Lower leg skin (tissue), 3 donors: ENCODE measurements at regions not wholly inside any gene's neighbourhood (a gene's known extent, or its start where the extent isn't known, plus 50 kb on each side); places are given as distances from the start of the nearest gene placed in this dataset.

Experiments
- POLR2A ChIP-seq, 2 donors: fragments of 450-650 bp; IDR thresholded peaks; one replicate each; pipeline ENCODE4 v1.6.1; 2016 to 2017; ENCODE audit warnings: antibody characterized with exemption in 2 of 2, mild to moderate bottlenecking in 1 of 2, moderate library complexity in 1 of 2
- TF ChIP-seq, protein P1 (sequence below), 3 donors: fragments of 450-650 bp; IDR thresholded peaks; one replicate each; pipeline ENCODE4 v1.5.1; 2016; ENCODE audit warnings: antibody characterized with exemption in 3 of 3, mild to moderate bottlenecking in 3 of 3, moderate library complexity in 2 of 3

DNA sequence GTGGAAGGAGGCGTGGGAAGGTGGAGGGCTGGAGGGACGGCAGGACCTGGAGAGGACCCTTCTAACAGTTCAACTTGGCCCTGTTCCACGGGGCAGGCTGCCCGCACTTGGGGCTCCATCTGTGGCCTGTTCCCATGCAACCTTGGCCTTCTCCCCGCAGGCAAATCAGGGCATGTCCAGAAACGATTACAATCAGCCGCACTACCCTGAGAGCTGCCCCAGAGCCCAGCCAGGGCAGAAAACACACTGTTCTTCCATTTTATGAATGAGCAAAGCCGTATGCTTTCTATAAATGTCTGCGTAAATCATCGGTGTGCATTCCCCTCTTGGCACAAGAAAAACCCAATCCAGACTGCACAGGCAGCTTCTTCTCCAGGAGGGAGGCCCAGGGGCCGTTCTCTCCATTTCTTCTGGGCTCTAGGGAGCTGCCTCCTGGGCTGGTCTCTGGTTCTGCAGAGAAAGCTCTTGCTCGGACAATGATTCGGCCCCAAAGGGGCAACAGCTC lies 228.7 kb downstream of the SOX9 start:
- no peak for TF ChIP-seq POLR2A (IDR thresholded peaks at IDR 0.05)
- TF ChIP-seq, protein P1, sequence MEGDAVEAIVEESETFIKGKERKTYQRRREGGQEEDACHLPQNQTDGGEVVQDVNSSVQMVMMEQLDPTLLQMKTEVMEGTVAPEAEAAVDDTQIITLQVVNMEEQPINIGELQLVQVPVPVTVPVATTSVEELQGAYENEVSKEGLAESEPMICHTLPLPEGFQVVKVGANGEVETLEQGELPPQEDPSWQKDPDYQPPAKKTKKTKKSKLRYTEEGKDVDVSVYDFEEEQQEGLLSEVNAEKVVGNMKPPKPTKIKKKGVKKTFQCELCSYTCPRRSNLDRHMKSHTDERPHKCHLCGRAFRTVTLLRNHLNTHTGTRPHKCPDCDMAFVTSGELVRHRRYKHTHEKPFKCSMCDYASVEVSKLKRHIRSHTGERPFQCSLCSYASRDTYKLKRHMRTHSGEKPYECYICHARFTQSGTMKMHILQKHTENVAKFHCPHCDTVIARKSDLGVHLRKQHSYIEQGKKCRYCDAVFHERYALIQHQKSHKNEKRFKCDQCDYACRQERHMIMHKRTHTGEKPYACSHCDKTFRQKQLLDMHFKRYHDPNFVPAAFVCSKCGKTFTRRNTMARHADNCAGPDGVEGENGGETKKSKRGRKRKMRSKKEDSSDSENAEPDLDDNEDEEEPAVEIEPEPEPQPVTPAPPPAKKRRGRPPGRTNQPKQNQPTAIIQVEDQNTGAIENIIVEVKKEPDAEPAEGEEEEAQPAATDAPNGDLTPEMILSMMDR (IDR thresholded peaks at IDR 0.05), result no peak
